Gastrocnemius medialis (tissue), 4 donors: ENCODE measurements at regions not wholly inside any gene's neighbourhood (a gene's known extent, or its start where the extent isn't known, plus 50 kb on each side); places are given as distances from the start of the nearest gene placed in this dataset.

Experiments used
- POLR2A ChIP-seq, 2 donors: fragments of 450-650 bp; IDR thresholded peaks; one replicate each; pipeline ENCODE4 v1.6.1; 2017; ENCODE audit warnings: antibody characterized with exemption in 2 of 2, mild to moderate bottlenecking in 2 of 2, moderate library complexity in 2 of 2
- TF ChIP-seq, protein P1 (sequence below), 5 experiments: fragments of 450-650 bp in 3 of 5; fragments of 200-600 bp in 2 of 5; sonication (generic) in 2 of 5; IDR thresholded peaks in 4 of 5; conservative IDR thresholded peaks in 1 of 5; 1 replicate in 4 of 5; 2 replicates in 1 of 5; pipeline ENCODE4 v1.5.1; 2016 to 2019; ENCODE audit warnings: antibody characterized with exemption in 5 of 5, mild to moderate bottlenecking in 3 of 5, moderate library complexity in 3 of 5

GRCh38 chr14:97230051-97230450 lies 432.9 kb downstream of the VRK1 start:
- TF ChIP-seq, protein P1, sequence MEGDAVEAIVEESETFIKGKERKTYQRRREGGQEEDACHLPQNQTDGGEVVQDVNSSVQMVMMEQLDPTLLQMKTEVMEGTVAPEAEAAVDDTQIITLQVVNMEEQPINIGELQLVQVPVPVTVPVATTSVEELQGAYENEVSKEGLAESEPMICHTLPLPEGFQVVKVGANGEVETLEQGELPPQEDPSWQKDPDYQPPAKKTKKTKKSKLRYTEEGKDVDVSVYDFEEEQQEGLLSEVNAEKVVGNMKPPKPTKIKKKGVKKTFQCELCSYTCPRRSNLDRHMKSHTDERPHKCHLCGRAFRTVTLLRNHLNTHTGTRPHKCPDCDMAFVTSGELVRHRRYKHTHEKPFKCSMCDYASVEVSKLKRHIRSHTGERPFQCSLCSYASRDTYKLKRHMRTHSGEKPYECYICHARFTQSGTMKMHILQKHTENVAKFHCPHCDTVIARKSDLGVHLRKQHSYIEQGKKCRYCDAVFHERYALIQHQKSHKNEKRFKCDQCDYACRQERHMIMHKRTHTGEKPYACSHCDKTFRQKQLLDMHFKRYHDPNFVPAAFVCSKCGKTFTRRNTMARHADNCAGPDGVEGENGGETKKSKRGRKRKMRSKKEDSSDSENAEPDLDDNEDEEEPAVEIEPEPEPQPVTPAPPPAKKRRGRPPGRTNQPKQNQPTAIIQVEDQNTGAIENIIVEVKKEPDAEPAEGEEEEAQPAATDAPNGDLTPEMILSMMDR (IDR thresholded peaks at IDR 0.05 in 4 of 5, conservative IDR thresholded peaks at IDR 0.05 in 1 of 5): no peak
- TF ChIP-seq POLR2A (IDR thresholded peaks at IDR 0.05): no peak
